Common myeloid progenitor, CD34-positive (primary cell): ENCODE measurements at regions not wholly inside any gene's neighbourhood (a gene's known extent, or its start where the extent isn't known, plus 50 kb on each side); places are given as distances from the start of the nearest gene placed in this dataset.

Experiments
- CTCF ChIA-PET: fragments of 350-600 bp; sonication (Branson Sonifier 250); formaldehyde crosslinking; loops from one replicate; lab custom pipeline; 2021; ENCODE audit warnings: antibody characterized with exemption; lab: Charles Lee
- POLR2A ChIA-PET: fragments of 350-600 bp; sonication (Branson Sonifier 250); formaldehyde crosslinking; loops from one replicate; lab custom pipeline; 2021; ENCODE audit warnings: antibody characterized with exemption; lab: Charles Lee
- DNase-seq, 3 donors: peaks; one replicate each; pipeline versions ENCODE4 v3.0.0 to v3.0.0-alpha.2; 2013
- H3K27ac ChIP-seq, 2 experiments: 1 replicate in 1 of 2; 2 replicates in 1 of 2; pipeline ENCODE4 v1.7.0; 2013; ENCODE audit warnings: inconsistent platforms in 2 of 2, low read length in 2 of 2, mild to moderate bottlenecking in 2 of 2, low read depth in 1 of 2, moderate library complexity in 1 of 2; ENCODE audit not compliant: severe bottlenecking in 2 of 2, insufficient read depth in 1 of 2, poor library complexity in 1 of 2
- H3K27me3 ChIP-seq, 5 experiments: replicated peaks in 2 of 5; 1 replicate in 3 of 5; 2 replicates in 2 of 5; pipeline versions ENCODE4 v1.6.1 to v1.7.0; 2013; ENCODE audit warnings: low read length in 4 of 5, mild to moderate bottlenecking in 2 of 5, moderate library complexity in 2 of 5, inconsistent platforms in 1 of 5; ENCODE audit not compliant: insufficient read depth in 5 of 5, control insufficient read depth in 4 of 5
- H3K36me3 ChIP-seq, 4 experiments: 1 replicate in 2 of 4; 2 replicates in 2 of 4; pipeline versions ENCODE4 v1.6.1 to v1.7.0; 2013; ENCODE audit warnings: low read length in 3 of 4, control low read depth in 1 of 4, mild to moderate bottlenecking in 1 of 4; ENCODE audit not compliant: control insufficient read depth in 4 of 4, insufficient read depth in 4 of 4
- H3K4me1 ChIP-seq, 4 experiments: 1 replicate in 3 of 4; 2 replicates in 1 of 4; pipeline versions ENCODE4 v1.6.1 to v1.7.1; 2013; ENCODE audit warnings: low read length in 3 of 4, mild to moderate bottlenecking in 3 of 4, control low read depth in 1 of 4, inconsistent platforms in 1 of 4, moderate library complexity in 1 of 4; ENCODE audit not compliant: control insufficient read depth in 4 of 4, insufficient read depth in 4 of 4; ENCODE audit errors: control extremely low read depth in 1 of 4
- H3K4me3 ChIP-seq, 7 experiments: 1 replicate in 4 of 7; 2 replicates in 3 of 7; pipeline versions ENCODE4 v1.5.1 to v1.7.0; 2013; ENCODE audit warnings: mild to moderate bottlenecking in 7 of 7, low read length in 6 of 7, moderate library complexity in 6 of 7, inconsistent platforms in 2 of 7, low read depth in 2 of 7, control low read depth in 1 of 7; ENCODE audit not compliant: insufficient read depth in 4 of 7, control insufficient read depth in 1 of 7; ENCODE audit errors: extremely low read depth in 1 of 7
- H3K9me3 ChIP-seq, 5 experiments: 1 replicate in 4 of 5; 2 replicates in 1 of 5; pipeline versions ENCODE4 v1.6.1 to v1.7.1; 2013; ENCODE audit warnings: low read length in 4 of 5, mild to moderate bottlenecking in 2 of 5, inconsistent platforms in 1 of 5, low read depth in 1 of 5, moderate library complexity in 1 of 5; ENCODE audit not compliant: control insufficient read depth in 4 of 5, insufficient read depth in 2 of 5; ENCODE audit errors: control extremely low read depth in 1 of 5
- WGBS: methylation state at CpG from one replicate; pipeline ENCODE4 v1.1.5; 2013; ENCODE audit not compliant: insufficient coverage; 5-methylcytosine and 5-hydroxymethylcytosine counted together

DNA sequence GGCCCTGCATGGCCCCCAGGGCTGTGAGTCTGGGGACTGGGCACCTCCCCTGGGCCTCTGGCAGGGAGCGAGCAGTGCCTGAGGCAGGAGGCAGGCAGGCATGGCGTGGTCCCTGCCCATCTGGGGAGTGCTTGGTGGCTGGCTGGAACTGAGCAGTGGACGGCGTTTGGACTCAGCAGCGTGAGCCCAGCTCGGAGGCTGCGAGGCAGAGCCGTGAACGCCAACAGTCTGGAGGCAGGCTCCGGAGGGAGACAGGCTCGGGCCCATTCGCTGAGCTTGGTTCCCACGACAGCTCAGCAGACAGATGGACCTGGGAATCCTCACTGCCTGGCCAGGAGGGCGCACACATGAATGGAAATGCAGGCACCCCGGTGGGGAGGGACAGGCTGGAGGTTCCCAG lies 160.7 kb upstream of the POU3F1 start:
- DNase-seq = no peak
- no peaks in the 10 kb centered on the region for H3K9me3 ChIP-seq
- 98% methylated on average over 11 of the region's 15 CpGs for WGBS
- CTCF ChIA-PET = no interaction called here
- no peak overlapping the region for H3K27ac ChIP-seq
- POLR2A ChIA-PET = interaction anchor here (0.6 kb wide), 1 partner anchor 70 kb away, joined by 4 read pairs; no protein-coding TSS in a partner anchor
- peaks cover 0 to 15% (median 8%) of the 10 kb centered on the region in 4 experiments for H3K4me1 ChIP-seq
- no peak overlapping the region for H3K4me3 ChIP-seq
- no peaks in the 10 kb centered on the region for H3K36me3 ChIP-seq
- H3K27me3 ChIP-seq = no peaks in the 10 kb centered on the region

DNA sequence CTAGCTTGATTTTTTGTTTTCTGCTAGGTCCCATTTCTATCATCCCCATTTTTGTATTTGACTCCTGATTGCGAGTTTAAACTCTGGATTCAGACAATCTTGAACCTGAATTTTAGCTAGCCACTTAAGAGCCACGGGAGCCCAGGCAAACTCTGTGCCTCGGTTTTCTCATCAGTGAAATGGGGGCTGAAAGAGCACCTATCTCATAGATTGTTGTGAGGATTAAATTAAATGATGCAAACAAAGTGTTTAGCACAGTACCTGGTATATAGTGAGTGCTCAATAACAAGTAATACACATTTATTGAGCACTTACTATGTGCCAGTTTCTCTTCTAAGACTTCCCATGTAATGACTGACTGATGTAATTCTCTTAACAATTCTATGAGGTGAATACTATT lies 158.1 kb upstream of the POU3F1 start:
- Histone ChIP-seq H3K27ac (no peak overlapping the region), H3K4me3 (no peak overlapping the region), H3K36me3 (no peaks in the 10 kb centered on the region), H3K4me1 (peaks cover 0 to 15% (median 8%) of the 10 kb centered on the region in 4 experiments), H3K9me3 (peaks cover 0 to 9% (median 2%) of the 10 kb centered on the region in 5 experiments), H3K27me3 (no peaks in the 10 kb centered on the region)
- DNase-seq = no peak
- ChIA-PET POLR2A (no interaction called here), CTCF (no interaction called here)
- WGBS = 94% methylated on average over 3 of the region's 3 CpGs

DNA sequence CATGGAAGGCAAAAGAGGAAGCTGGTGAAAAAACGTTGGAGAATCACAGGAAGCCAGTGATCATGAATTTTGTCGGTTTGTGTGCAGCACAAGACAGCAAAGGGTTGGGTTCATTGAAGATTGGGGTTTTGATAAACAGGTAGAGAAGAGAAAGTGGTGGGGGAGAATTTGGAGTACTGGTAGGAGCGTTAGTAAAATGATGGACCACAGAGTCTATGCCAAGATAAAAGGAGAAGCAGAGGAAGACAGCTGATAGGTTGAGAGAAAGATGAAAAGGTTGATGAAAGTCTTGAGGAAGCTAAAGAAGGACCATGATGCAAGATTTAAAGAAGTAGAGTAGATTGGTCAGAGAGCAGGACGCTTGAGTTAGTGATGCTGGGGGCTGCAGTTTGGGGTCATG lies 156.8 kb upstream of the POU3F1 start:
- WGBS = 14% methylated on average over 4 of the region's 4 CpGs
- DNase-seq = peak in 2 of 3 donors; percentile 46 to 60
- H3K27me3 ChIP-seq = no peaks in the 10 kb centered on the region
- CTCF ChIA-PET = no interaction called here
- H3K4me3 ChIP-seq = no peak overlapping the region
- no peaks in the 10 kb centered on the region for H3K36me3 ChIP-seq
- POLR2A ChIA-PET = no interaction called here
- H3K4me1 ChIP-seq = peaks cover 0 to 15% (median 8%) of the 10 kb centered on the region in 4 experiments
- peaks cover 0 to 9% (median 2%) of the 10 kb centered on the region in 5 experiments for H3K9me3 ChIP-seq
- no peak overlapping the region for H3K27ac ChIP-seq

DNA sequence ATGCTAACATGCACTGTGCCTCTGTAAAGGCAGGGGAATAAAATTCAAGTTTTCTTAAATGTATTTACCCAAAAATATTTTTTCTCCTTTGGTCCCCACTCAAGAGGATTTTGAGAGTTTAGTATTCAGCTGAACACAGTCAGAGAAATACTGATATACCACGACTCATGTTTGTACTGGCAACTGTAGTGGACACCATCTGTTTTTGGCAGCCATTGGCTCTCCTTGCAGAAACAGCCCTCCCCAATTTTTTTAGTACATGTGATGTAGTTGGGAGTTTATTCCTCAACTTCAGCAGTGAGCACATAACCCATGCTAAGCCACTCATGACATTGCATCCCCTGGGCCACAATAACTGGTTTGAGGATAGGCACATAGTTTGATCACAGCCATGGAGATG lies 154.8 kb upstream of the POU3F1 start:
- 100% methylated on average over 1 of the region's 1 CpG for WGBS
- Histone ChIP-seq H3K27me3 (no peaks in the 10 kb centered on the region), H3K27ac (no peak overlapping the region), H3K9me3 (peaks cover 0 to 9% (median 2%) of the 10 kb centered on the region in 5 experiments), H3K4me3 (no peak overlapping the region), H3K4me1 (peaks cover 0 to 15% (median 8%) of the 10 kb centered on the region in 4 experiments), H3K36me3 (no peaks in the 10 kb centered on the region)
- CTCF ChIA-PET = no interaction called here
- DNase-seq = no peak
- POLR2A ChIA-PET = no interaction called here

DNA sequence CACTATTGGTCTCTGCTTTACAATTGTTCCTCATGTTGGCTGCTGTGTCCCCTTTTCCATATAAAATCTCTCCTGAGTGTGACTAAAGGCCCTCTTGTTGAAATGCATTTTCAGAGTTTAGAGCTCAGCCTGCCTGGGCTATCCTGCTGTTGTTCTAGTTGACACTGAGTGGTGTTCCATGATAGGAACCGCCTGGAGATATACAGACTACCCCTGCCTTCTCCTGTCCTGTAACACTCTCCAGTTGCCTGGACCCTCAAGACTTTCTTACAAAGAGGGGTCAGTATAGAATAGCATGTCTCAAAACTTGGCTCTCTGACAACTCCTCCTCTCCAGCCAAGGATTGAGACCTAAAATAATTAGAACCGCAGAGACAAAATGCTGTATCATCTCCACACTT lies 152.0 kb upstream of the POU3F1 start:
- Histone ChIP-seq H3K9me3 (peaks cover 0 to 9% (median 2%) of the 10 kb centered on the region in 5 experiments), H3K27me3 (no peaks in the 10 kb centered on the region), H3K4me1 (peaks cover 0 to 7% (median 4%) of the 10 kb centered on the region in 4 experiments), H3K4me3 (no peak overlapping the region), H3K36me3 (no peaks in the 10 kb centered on the region), H3K27ac (no peak overlapping the region)
- ChIA-PET CTCF (no interaction called here), POLR2A (no interaction called here)
- peak in 2 of 3 donors; percentile 9 to 12 for DNase-seq
- WGBS = 100% methylated on average over 1 of the region's 2 CpGs

- Histone ChIP-seq H3K9me3 (peaks cover 0 to 9% (median 2%) of the 10 kb centered on the region in 5 experiments), H3K27ac (no peak overlapping the region), H3K4me3 (no peak overlapping the region), H3K36me3 (no peaks in the 10 kb centered on the region), H3K27me3 (no peaks in the 10 kb centered on the region), H3K4me1 (peaks cover 0 to 3% (median under 1%) of the 10 kb centered on the region in 4 experiments)
- WGBS = 93% methylated on average over 5 of the region's 6 CpGs
- DNase-seq = no peak
- ChIA-PET POLR2A (no interaction called here), CTCF (no interaction called here)
Observed at GRCh38 chr1:38198099-38198498, 151.5 kb upstream of the POU3F1 start.

GRCh38 chr1:38197312-38198061 lies 150.9 kb upstream of the POU3F1 start:
- Histone ChIP-seq H3K36me3 (no peaks in the 10 kb centered on the region), H3K4me3 (no peak overlapping the region), H3K27ac (no peak overlapping the region), H3K4me1 (no peaks in the 10 kb centered on the region), H3K27me3 (no peaks in the 10 kb centered on the region), H3K9me3 (peaks cover 0 to 9% (median 2%) of the 10 kb centered on the region in 5 experiments)
- no peak for DNase-seq
- POLR2A ChIA-PET = no interaction called here
- WGBS = 89% methylated on average over 11 of the region's 14 CpGs
- CTCF ChIA-PET = no interaction called here
